Colonic mucosa (tissue), 4 donors: ENCODE measurements at regions not wholly inside any gene's neighbourhood (a gene's known extent, or its start where the extent isn't known, plus 50 kb on each side); places are given as distances from the start of the nearest gene placed in this dataset.

ENCODE experiments used
- DNase-seq: peaks from one replicate; pipeline ENCODE4 v3.0.0-alpha.2; 2020
- H3K27ac ChIP-seq: fragments of 200-600 bp; one replicate; pipeline ENCODE4 v1.8.0; 2021
- H3K27me3 ChIP-seq: fragments of 200-600 bp; one replicate; pipeline ENCODE4 v1.8.0; 2021
- H3K36me3 ChIP-seq: fragments of 200-600 bp; one replicate; pipeline ENCODE4 v1.8.0; 2021
- H3K4me1 ChIP-seq: fragments of 200-600 bp; one replicate; pipeline ENCODE4 v1.8.0; 2021; ENCODE audit warnings: mild to moderate bottlenecking
- H3K4me3 ChIP-seq: fragments of 200-600 bp; one replicate; pipeline ENCODE4 v1.8.0; 2021
- H3K9ac ChIP-seq, 2 donors: one replicate each; pipeline ENCODE4 v1.7.0; 2013; ENCODE audit warnings: control low read depth in 2 of 2, low read depth in 2 of 2, low read length in 2 of 2
- H3K9me3 ChIP-seq: fragments of 200-600 bp; one replicate; pipeline ENCODE4 v1.8.0; 2021
- intact Hi-C: fragments of 100-400 bp; cut with DNase I; formaldehyde crosslinking; loops from one replicate; pipeline ENCODE4 v1.14.1; 2022
- TF ChIP-seq, protein P1 (sequence below): fragments of 200-600 bp; IDR thresholded peaks from one replicate; pipeline ENCODE4 v1.8.0; 2022; ENCODE audit warnings: antibody characterized with exemption, mild to moderate bottlenecking
- donor health status: healthy.
- donor health status: DM: no; HTN: no; CAD: no.
- donor health status: DM: no; HTN: no; CAD: no.

DNA sequence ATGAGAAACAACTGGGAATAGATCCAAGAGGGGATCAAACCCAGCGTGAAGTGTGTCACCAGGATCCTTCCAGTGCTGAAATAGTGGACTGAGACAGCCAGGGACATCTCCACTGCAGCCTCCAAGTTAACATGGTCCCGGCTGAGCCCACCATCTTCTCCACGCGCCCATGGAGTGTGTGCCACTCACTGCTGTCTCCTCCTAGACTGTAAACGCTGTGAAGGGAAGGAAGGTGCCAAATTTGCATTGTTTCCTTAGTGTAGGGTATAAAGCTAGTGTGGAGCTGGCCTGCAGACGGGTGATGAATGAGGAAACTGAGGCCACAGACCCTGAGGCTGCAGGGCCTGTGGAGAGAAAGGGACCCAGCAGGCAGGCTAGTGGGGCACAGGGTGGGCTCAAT is 183.6 kb downstream of the FOXD2 start:
- TF ChIP-seq, protein P1, sequence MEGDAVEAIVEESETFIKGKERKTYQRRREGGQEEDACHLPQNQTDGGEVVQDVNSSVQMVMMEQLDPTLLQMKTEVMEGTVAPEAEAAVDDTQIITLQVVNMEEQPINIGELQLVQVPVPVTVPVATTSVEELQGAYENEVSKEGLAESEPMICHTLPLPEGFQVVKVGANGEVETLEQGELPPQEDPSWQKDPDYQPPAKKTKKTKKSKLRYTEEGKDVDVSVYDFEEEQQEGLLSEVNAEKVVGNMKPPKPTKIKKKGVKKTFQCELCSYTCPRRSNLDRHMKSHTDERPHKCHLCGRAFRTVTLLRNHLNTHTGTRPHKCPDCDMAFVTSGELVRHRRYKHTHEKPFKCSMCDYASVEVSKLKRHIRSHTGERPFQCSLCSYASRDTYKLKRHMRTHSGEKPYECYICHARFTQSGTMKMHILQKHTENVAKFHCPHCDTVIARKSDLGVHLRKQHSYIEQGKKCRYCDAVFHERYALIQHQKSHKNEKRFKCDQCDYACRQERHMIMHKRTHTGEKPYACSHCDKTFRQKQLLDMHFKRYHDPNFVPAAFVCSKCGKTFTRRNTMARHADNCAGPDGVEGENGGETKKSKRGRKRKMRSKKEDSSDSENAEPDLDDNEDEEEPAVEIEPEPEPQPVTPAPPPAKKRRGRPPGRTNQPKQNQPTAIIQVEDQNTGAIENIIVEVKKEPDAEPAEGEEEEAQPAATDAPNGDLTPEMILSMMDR = no peak
- Histone ChIP-seq H3K27ac (no peak overlapping the region), H3K9ac (no peak overlapping the region), H3K4me1 (no peaks in the 10 kb centered on the region), H3K9me3 (no peaks in the 10 kb centered on the region), H3K36me3 (no peaks in the 10 kb centered on the region), H3K4me3 (no peak overlapping the region), H3K27me3 (no peaks in the 10 kb centered on the region)
- DNase-seq = peak; percentile 1
- intact Hi-C loops = loop anchor here (5.0 kb wide), 1 partner anchor 94 kb away; no protein-coding TSS in a partner anchor

DNA sequence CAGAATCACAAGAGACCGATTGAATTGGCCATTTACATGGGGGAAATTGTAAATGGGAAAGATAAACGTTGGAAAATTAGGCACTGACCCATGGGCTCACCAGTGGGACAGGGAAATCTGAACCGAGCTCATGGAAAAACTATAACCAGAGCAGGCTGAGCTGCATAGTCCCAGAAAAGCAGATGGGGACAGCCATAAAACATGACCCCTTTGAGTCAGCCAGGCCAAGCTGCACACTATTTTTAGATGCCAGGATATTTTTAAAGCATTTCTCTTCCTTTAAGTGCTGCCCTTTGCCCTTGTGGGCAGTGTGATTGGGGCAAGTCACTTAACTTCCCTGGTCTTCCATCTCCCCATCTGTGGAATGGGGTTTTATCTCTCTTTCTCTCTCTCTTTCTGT is 184.1 kb downstream of the FOXD2 start:
- Histone ChIP-seq H3K36me3 (no peaks in the 10 kb centered on the region), H3K9me3 (no peaks in the 10 kb centered on the region), H3K4me1 (no peaks in the 10 kb centered on the region), H3K27me3 (no peaks in the 10 kb centered on the region), H3K4me3 (no peak overlapping the region), H3K27ac (no peak overlapping the region), H3K9ac (no peak overlapping the region)
- intact Hi-C loops = loop anchor here (5.0 kb wide), 1 partner anchor 95 kb away; no protein-coding TSS in a partner anchor
- DNase-seq = no peak
- TF ChIP-seq, protein P1 = no peak

DNA sequence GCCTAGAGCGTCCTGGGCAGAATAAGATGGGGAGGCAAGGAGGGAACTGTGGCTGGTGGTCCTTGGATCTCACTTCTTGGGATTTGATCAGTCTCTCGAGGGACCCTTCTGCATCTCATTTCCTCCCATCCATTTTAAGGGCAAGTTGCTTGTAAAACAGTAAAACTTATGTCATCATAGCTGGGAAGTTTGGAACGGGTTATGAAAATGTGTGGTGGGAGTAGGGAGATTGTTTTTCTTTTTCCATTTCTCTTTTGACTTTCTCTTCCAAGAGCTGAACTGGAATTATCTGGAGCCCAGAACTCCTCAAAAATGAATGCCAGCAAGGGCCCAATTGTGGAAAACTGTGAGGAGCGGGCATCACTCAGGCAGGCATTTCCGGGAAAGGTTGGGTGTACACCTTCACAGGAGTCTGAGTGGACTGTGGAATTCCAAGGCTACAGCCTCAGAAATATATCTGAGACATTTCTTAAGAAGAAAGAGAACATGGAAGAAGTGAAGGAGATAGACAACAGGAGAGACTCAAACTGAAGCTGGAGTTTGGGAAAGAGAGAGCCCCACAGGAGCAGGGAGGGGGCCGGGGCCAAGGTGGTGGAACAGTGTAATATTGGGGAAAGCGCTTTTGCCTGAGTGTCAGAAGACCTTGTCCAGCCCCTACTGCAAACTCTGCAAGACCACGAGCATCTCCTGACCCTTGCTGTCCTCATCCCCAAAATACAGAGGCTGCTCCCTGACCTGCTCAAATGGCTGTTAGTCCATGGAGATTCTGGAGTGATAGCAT is 185.1 kb downstream of the FOXD2 start:
- Histone ChIP-seq H3K36me3 (no peaks in the 10 kb centered on the region), H3K27ac (no peak overlapping the region), H3K9me3 (no peaks in the 10 kb centered on the region), H3K9ac (no peak overlapping the region), H3K27me3 (no peaks in the 10 kb centered on the region), H3K4me3 (no peak overlapping the region), H3K4me1 (no peaks in the 10 kb centered on the region)
- no peak for DNase-seq
- TF ChIP-seq, protein P1 = no peak
- intact Hi-C loops = loop anchor here (5.0 kb wide), 1 partner anchor 96 kb away; no protein-coding TSS in a partner anchor

DNA sequence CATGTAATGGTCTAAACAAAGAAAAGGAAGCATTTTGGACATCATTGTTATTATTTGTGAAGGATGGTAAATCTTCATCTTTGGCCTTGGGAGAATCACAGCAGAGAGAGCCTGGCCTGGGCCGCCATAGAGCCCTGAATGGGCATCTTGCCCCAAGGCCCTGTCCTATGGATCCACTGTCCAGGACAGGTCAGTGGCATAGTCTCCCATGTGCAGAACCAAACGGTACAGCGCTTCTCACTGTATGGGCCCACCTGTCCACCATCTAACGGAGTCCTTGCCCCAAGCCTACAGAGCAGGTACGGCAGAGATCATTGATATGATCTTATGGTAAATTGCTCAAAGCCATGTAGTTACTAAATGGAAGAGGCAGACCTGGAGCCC is 185.7 kb downstream of the FOXD2 start:
- Histone ChIP-seq H3K4me3 (no peak overlapping the region), H3K27ac (no peak overlapping the region), H3K9ac (no peak overlapping the region), H3K27me3 (no peaks in the 10 kb centered on the region), H3K9me3 (no peaks in the 10 kb centered on the region), H3K4me1 (no peaks in the 10 kb centered on the region), H3K36me3 (no peaks in the 10 kb centered on the region)
- TF ChIP-seq, protein P1 = no peak
- no peak for DNase-seq
- intact Hi-C loops = loop anchor here (5.0 kb wide), 1 partner anchor 96 kb away; no protein-coding TSS in a partner anchor

DNA sequence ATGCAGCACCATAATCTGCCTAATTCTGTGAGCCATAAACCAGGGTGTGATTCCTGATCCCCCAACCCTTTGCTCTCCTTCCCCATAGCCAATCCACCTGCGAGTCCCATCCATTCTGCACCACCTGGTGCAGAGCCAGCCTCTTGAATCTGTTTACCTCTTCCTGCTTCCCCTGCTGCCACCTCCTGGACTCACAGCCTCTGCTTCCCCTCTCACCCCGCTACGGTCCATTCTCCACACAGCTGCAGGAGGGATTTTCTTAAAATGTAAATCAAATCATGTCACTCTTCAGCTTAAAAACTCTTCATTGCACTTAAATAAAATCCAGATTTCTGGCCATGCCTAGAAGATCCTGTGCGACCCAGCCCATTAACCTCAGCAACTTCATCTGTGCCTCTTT is 186.7 kb downstream of the FOXD2 start:
- no peaks in the 10 kb centered on the region for H3K27me3 ChIP-seq
- TF ChIP-seq, protein P1 = no peak
- no peak overlapping the region for H3K9ac ChIP-seq
- intact Hi-C loops = loop anchor here (5.0 kb wide), 1 partner anchor 97 kb away; no protein-coding TSS in a partner anchor
- no peak overlapping the region for H3K4me3 ChIP-seq
- H3K36me3 ChIP-seq = no peaks in the 10 kb centered on the region
- no peaks in the 10 kb centered on the region for H3K9me3 ChIP-seq
- H3K27ac ChIP-seq = no peak overlapping the region
- peak; percentile 58 for DNase-seq
- H3K4me1 ChIP-seq = no peaks in the 10 kb centered on the region
